Peyer's patch (tissue), 4 donors: ENCODE measurements at regions not wholly inside any gene's neighbourhood (a gene's known extent, or its start where the extent isn't known, plus 50 kb on each side); places are given as distances from the start of the nearest gene placed in this dataset.

Experiments used
- DNase-seq, 3 donors: peaks; one replicate each; pipeline ENCODE4 v3.0.0-alpha.2; 2017 to 2019
- H3K27ac ChIP-seq, 4 donors: fragments of 200-600 bp; sonication (generic); one replicate each; pipeline ENCODE4 v1.5.1; 2016 to 2019
- H3K27me3 ChIP-seq, 2 donors: fragments of 200-600 bp; sonication (generic); one replicate each; pipeline ENCODE4 v1.5.1; 2019
- H3K36me3 ChIP-seq, 3 donors: fragments of 200-600 bp; sonication (generic); one replicate each; pipeline ENCODE4 v1.5.1; 2016 to 2019
- H3K4me1 ChIP-seq, 4 donors: fragments of 200-600 bp; sonication (generic); one replicate each; pipeline ENCODE4 v1.5.1; 2016 to 2019
- H3K4me3 ChIP-seq, 4 donors: fragments of 200-600 bp; sonication (generic); 1 replicate in 3 of 4; 2 replicates in 1 of 4; pipeline ENCODE4 v1.5.1; 2016 to 2019; ENCODE audit warnings: mild to moderate bottlenecking in 1 of 4
- H3K9me3 ChIP-seq, 4 donors: fragments of 200-600 bp; sonication (generic); one replicate each; pipeline ENCODE4 v1.5.1; 2016 to 2019; ENCODE audit warnings: mild to moderate bottlenecking in 1 of 4
- CTCF ChIP-seq, 6 experiments: fragments of 450-650 bp in 4 of 6; fragments of 200-600 bp in 2 of 6; sonication (generic) in 1 of 6; IDR thresholded peaks; one replicate each; pipeline ENCODE4 v1.5.1; 2017 to 2019; ENCODE audit warnings: antibody characterized with exemption in 6 of 6, mild to moderate bottlenecking in 3 of 6, moderate library complexity in 1 of 6
- POLR2A ChIP-seq, 2 donors: fragments of 450-650 bp; IDR thresholded peaks; one replicate each; pipeline ENCODE4 v1.5.1; 2017; ENCODE audit warnings: antibody characterized with exemption in 2 of 2, mild to moderate bottlenecking in 2 of 2, moderate library complexity in 2 of 2

DNA sequence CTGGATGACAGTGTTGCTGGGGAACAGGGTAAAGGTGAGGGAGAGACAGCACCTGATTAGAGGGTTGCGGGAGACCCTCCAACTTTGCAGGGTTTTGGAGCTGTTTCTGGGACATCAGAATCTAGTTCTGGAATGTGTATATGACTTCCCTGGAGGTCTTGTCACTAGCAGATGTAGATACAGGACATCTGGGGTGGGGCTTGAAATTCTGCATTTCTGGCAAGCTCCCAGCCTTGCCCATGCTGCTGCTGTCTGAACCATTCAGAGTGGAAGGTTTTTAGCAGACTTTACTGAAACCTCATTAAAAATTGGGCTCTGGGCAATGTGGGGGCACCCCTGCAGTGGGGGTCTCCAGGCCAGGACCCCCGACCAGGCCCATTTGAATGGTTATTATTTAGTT lies 220.3 kb upstream of the SKOR2 start:
- Histone ChIP-seq H3K4me3 (no peak overlapping the region), H3K4me1 (no peaks in the 10 kb centered on the region), H3K27me3 (no peaks in the 10 kb centered on the region), H3K9me3 (no peaks in the 10 kb centered on the region), H3K27ac (no peak overlapping the region), H3K36me3 (no peaks in the 10 kb centered on the region)
- TF ChIP-seq POLR2A (IDR thresholded peaks at IDR 0.05) (no peak), CTCF (IDR thresholded peaks at IDR 0.05) (no peak)
- no peak for DNase-seq

- no peak overlapping the region for H3K4me3 ChIP-seq
- no peaks in the 10 kb centered on the region for H3K9me3 ChIP-seq
- no peaks in the 10 kb centered on the region for H3K36me3 ChIP-seq
- H3K4me1 ChIP-seq = no peaks in the 10 kb centered on the region
- DNase-seq = no peak
- no peak for TF ChIP-seq POLR2A (IDR thresholded peaks at IDR 0.05)
- TF ChIP-seq CTCF (IDR thresholded peaks at IDR 0.05) = no peak
- H3K27ac ChIP-seq = no peak overlapping the region
- no peaks in the 10 kb centered on the region for H3K27me3 ChIP-seq
Observed at GRCh38 chr18:47470941-47471340, 219.5 kb upstream of the SKOR2 start.

DNA sequence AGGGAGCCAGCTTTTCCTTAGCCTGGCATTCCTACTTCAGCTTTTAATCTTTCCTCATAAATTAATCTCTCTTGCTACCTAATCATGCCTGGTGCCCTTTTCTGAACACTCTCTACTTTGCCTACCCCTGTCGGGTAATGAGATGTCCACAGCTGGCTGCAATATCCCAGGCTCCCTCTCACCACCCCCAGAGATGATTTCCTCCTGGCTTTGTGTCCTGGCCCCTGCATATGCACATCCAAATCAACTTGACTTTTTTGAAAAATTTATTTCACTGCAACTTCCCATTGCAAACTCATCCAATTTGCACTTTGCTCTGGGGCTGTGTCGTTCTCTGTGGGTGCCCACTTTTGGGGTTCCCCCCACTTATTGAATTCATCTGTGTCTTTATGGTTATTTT lies 218.1 kb upstream of the SKOR2 start:
- Histone ChIP-seq H3K4me3 (no peak overlapping the region), H3K9me3 (no peaks in the 10 kb centered on the region), H3K27me3 (no peaks in the 10 kb centered on the region), H3K27ac (no peak overlapping the region), H3K4me1 (no peaks in the 10 kb centered on the region), H3K36me3 (no peaks in the 10 kb centered on the region)
- TF ChIP-seq CTCF (IDR thresholded peaks at IDR 0.05) (no peak), POLR2A (IDR thresholded peaks at IDR 0.05) (no peak)
- no peak for DNase-seq

DNA sequence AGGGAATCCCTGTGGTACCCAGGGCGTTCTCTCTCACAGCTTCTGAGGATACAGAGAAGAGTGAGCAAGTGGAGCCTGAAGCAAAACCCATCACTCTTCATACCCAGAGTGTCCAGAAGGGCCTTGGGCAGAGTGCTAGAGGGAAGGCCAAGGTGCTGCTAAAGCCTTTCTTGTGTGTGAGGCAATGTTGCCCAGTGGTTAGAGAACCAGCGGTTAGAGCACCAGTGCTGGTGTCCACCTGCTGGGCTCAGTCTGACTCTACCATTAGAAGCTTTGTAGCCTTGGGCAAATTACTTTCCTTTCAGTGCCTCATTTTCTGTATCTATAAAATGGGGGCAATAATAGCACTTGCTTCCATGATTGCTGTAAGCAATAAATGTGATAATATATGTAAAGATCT lies 210.5 kb upstream of the SKOR2 start:
- no peaks in the 10 kb centered on the region for H3K4me1 ChIP-seq

DNA sequence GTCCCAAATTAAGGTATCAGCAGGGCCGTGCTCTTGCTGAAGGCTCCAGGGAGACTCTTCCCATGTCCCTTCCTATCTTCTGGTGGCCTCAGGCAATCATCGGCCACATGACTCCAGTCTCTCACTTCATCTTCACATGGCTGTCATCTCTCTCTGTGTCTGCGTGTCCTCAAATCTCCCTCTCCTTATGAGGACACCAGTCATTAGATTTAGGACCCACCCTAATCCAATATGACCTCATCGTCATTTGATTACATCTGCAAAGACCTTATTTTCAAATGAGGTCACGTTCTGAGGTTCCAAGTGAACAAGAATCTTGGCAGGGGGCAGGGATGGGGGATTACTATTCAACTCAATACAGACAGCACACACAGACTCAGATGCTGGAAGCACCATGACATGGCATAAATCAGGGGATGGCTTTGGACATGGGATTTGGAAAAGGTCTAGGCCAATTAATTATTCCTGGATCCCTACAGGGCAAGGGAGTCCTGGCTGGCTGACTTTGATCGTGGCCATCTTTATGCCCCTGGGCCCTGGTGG lies 210.0 kb upstream of the SKOR2 start:
- H3K27ac ChIP-seq = no peak overlapping the region
- no peaks in the 10 kb centered on the region for H3K27me3 ChIP-seq
- H3K36me3 ChIP-seq = no peaks in the 10 kb centered on the region
- no peaks in the 10 kb centered on the region for H3K4me1 ChIP-seq
- DNase-seq = no peak
- no peaks in the 10 kb centered on the region for H3K9me3 ChIP-seq
- no peak for TF ChIP-seq CTCF (IDR thresholded peaks at IDR 0.05)
- no peak for TF ChIP-seq POLR2A (IDR thresholded peaks at IDR 0.05)
- no peak overlapping the region for H3K4me3 ChIP-seq

More for the DNA sequence above, 210.5 kb upstream of the SKOR2 start:
- Histone ChIP-seq H3K27ac (no peak overlapping the region), H3K9me3 (no peaks in the 10 kb centered on the region), H3K4me3 (no peak overlapping the region), H3K36me3 (no peaks in the 10 kb centered on the region), H3K27me3 (no peaks in the 10 kb centered on the region)
- no peak for DNase-seq
- TF ChIP-seq CTCF (IDR thresholded peaks at IDR 0.05) (no peak), POLR2A (IDR thresholded peaks at IDR 0.05) (no peak)

- no peak for DNase-seq
- no peak overlapping the region for H3K27ac ChIP-seq
- no peak overlapping the region for H3K4me3 ChIP-seq
- H3K4me1 ChIP-seq = no peaks in the 10 kb centered on the region
- TF ChIP-seq CTCF (IDR thresholded peaks at IDR 0.05) = no peak
- no peak for TF ChIP-seq POLR2A (IDR thresholded peaks at IDR 0.05)
- H3K9me3 ChIP-seq = no peaks in the 10 kb centered on the region
- no peaks in the 10 kb centered on the region for H3K36me3 ChIP-seq
- H3K27me3 ChIP-seq = no peaks in the 10 kb centered on the region
Observed at GRCh38 chr18:47458483-47458882, 207.0 kb upstream of the SKOR2 start.
